Activated CD8-positive, alpha-beta T cell treated with anti-CD3 and anti-CD28 coated beads for 36 hours (primary cell): ENCODE measurements at regions not wholly inside any gene's neighbourhood (a gene's known extent, or its start where the extent isn't known, plus 50 kb on each side); places are given as distances from the start of the nearest gene placed in this dataset.

Source experiments
- ATAC-seq: fragments of 200-7000 bp; cut with Tn5 transposase; one replicate; pipeline ENCODE4 v1.10.0; 2021; ENCODE audit warnings: mild to moderate bottlenecking, moderate library complexity
- CTCF ChIA-PET: fragments of 350-600 bp; sonication (Branson Sonifier 250); formaldehyde crosslinking; loops from one replicate; lab custom pipeline; 2021; ENCODE audit warnings: antibody characterized with exemption; lab: Charles Lee
- POLR2A ChIA-PET: fragments of 350-600 bp; sonication (Branson Sonifier 250); formaldehyde crosslinking; loops from one replicate; lab custom pipeline; 2021; ENCODE audit warnings: antibody characterized with exemption; lab: Charles Lee
- DNase-seq: peaks from one replicate; pipeline ENCODE4 v3.0.0-alpha.2; 2020
- H3K27ac Mint-ChIP-seq: one replicate; pipeline ENCODE4 v1.8.0; 2021; ENCODE audit warnings: mild to moderate bottlenecking, mixed read lengths
- H3K27me3 Mint-ChIP-seq: one replicate; pipeline ENCODE4 v1.8.0; 2021; ENCODE audit warnings: mixed read lengths
- H3K36me3 Mint-ChIP-seq: one replicate; pipeline ENCODE4 v1.8.0; 2021; ENCODE audit warnings: low read depth, mixed read lengths
- H3K4me1 Mint-ChIP-seq: one replicate; pipeline ENCODE4 v1.8.0; 2021; ENCODE audit warnings: low read depth, mixed read lengths
- H3K4me3 Mint-ChIP-seq: one replicate; pipeline ENCODE4 v1.8.0; 2021; ENCODE audit warnings: mild to moderate bottlenecking, moderate library complexity, mixed read lengths
- H3K9me3 Mint-ChIP-seq: one replicate; pipeline ENCODE4 v1.8.0; 2021; ENCODE audit warnings: mixed read lengths
- intact Hi-C: fragments of 100-400 bp; cut with micrococcal nuclease; formaldehyde crosslinking; loops from one replicate; pipeline ENCODE4 v1.10.0; 2022
- TF ChIP-seq, protein P1 (sequence below): fragments of 200-600 bp; IDR thresholded peaks from one replicate; pipeline ENCODE4 v1.8.0; 2022; ENCODE audit warnings: antibody characterized with exemption, mild to moderate bottlenecking

DNA sequence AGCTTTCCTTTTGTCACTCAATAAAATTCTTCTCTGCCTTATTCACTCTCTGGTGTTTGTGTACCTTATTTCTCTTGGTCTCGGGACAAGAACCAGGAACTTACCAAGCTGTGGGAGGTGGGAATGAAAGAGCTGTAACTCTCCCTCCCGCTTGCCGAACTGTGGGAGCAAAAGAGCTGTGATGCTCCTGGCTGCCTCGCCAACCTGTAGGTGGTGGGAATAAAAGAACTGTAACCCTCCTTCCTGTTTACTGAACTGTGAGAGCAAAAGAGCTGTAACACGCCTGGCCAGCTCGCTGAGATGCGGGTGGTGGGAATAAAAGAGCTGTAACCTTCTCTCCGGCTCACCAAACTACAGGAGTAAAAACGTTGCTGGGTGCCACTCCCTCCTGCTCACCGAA is 314.1 kb upstream of the LRIG3 start:
- CTCF ChIA-PET: no interaction called here
- POLR2A ChIA-PET: no interaction called here
- Mint-ChIP-seq H3K4me3 (no peak overlapping the region), H3K27me3 (no peaks in the 10 kb centered on the region), H3K36me3 (no peaks in the 10 kb centered on the region), H3K9me3 (no peaks in the 10 kb centered on the region), H3K4me1 (no peaks in the 10 kb centered on the region), H3K27ac (no peak overlapping the region)
- no peak for ATAC-seq
- intact Hi-C loops: no loop called here
- no peak for DNase-seq
- TF ChIP-seq, protein P1, sequence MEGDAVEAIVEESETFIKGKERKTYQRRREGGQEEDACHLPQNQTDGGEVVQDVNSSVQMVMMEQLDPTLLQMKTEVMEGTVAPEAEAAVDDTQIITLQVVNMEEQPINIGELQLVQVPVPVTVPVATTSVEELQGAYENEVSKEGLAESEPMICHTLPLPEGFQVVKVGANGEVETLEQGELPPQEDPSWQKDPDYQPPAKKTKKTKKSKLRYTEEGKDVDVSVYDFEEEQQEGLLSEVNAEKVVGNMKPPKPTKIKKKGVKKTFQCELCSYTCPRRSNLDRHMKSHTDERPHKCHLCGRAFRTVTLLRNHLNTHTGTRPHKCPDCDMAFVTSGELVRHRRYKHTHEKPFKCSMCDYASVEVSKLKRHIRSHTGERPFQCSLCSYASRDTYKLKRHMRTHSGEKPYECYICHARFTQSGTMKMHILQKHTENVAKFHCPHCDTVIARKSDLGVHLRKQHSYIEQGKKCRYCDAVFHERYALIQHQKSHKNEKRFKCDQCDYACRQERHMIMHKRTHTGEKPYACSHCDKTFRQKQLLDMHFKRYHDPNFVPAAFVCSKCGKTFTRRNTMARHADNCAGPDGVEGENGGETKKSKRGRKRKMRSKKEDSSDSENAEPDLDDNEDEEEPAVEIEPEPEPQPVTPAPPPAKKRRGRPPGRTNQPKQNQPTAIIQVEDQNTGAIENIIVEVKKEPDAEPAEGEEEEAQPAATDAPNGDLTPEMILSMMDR: no peak

DNA sequence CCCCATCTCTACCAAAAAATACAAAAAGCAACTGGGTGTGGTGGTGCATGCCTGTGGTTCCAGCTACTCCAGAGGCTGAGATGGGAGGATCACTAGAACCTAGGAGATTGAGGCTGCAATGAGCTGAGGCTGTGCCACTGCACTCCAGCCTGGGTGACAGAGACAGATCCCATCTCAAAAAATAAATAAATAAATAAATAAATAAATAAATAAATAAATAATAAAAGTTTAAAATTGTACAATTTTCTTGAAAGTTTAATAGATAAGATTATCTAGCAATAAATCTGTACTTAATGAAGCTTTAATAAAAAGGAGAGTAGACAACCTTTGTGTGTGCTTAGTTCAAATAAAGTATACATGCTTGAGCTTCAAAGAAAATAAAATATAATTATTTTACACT is 310.0 kb upstream of the LRIG3 start:
- ChIA-PET POLR2A (no interaction called here), CTCF (no interaction called here)
- no peak for DNase-seq
- Mint-ChIP-seq H3K27me3 (no peaks in the 10 kb centered on the region), H3K27ac (no peak overlapping the region), H3K4me3 (no peak overlapping the region), H3K9me3 (no peaks in the 10 kb centered on the region), H3K4me1 (no peaks in the 10 kb centered on the region), H3K36me3 (no peaks in the 10 kb centered on the region)
- intact Hi-C loops: no loop called here
- ATAC-seq: no peak
- TF ChIP-seq, protein P1: no peak

DNA sequence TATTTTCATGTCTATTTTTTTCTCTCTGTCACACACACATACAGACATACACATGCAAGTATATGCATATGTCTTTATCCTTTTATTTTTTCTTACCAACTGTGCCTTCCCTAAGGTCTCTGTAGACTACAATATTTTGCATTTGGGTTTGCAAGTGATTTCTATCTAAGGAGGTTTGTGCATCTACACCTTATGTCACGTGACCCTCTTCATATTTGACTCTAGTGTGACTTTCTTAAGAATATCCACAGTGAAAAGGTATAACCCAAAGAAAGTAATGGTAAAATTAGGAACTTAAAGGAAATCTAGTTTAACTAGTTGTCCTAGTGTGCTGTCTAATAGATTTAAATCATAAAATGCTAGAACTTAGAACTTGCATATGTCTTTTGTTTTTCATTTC is 298.8 kb upstream of the LRIG3 start:
- DNase-seq (no peak), ATAC-seq (no peak)
- Mint-ChIP-seq H3K27me3 (no peaks in the 10 kb centered on the region), H3K4me1 (no peaks in the 10 kb centered on the region), H3K36me3 (no peaks in the 10 kb centered on the region), H3K4me3 (no peak overlapping the region), H3K27ac (no peak overlapping the region), H3K9me3 (peaks cover 3% of the 10 kb centered on the region)
- TF ChIP-seq, protein P1: no peak
- CTCF ChIA-PET: no interaction called here
- intact Hi-C loops: no loop called here
- POLR2A ChIA-PET: no interaction called here

DNA sequence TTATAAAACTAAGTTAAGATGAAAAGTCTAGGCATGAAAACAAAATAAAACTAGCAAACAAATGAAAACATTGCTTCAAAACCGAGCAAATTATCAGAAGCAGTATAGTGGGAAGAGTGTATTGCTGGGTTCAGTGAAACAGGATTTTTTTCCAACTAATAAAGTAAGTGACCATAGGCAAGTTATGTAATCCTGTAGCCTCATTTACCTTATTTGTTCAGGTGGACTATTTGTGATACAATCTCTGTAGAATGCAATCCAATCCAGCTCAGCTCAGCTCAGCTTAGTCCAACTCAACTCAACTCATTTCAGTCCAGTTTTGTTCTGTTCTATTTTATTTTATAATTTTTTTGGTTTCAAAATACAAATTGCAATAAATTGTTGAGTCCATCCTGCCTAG is 276.7 kb upstream of the LRIG3 start:
- Mint-ChIP-seq H3K4me3 (no peak overlapping the region), H3K9me3 (peaks cover 6% of the 10 kb centered on the region)

DNA sequence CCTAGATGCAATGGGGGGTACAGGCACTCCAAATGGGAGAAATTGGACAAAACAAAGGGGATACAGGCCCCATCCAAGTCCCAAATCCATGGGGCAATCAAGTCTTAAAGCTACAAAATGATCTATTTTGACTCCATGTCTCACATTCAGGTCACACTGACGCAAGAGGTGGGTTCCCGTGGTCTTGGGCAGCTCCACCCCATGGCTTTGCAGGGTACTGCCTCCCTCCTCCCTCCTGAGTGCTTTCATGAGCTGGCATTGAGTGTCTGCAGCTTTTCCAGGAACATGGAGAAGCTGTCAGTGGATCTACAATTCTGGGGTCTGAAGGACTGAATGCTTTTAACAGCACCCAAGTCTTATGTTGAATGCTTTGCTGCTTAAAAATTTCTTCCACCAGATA is 274.5 kb upstream of the LRIG3 start:
- ChIA-PET POLR2A (no interaction called here), CTCF (no interaction called here)
- no peak overlapping the region for H3K4me3 Mint-ChIP-seq
- no peaks in the 10 kb centered on the region for H3K36me3 Mint-ChIP-seq
- intact Hi-C loops: no loop called here
- no peak overlapping the region for H3K27ac Mint-ChIP-seq
- no peak for DNase-seq
- H3K4me1 Mint-ChIP-seq: no peaks in the 10 kb centered on the region
- H3K27me3 Mint-ChIP-seq: no peaks in the 10 kb centered on the region
- ATAC-seq: no peak
- TF ChIP-seq, protein P1: no peak
- H3K9me3 Mint-ChIP-seq: peaks cover 3% of the 10 kb centered on the region

More for the DNA sequence above, 276.7 kb upstream of the LRIG3 start:
- no peaks in the 10 kb centered on the region for H3K27me3 Mint-ChIP-seq
- ChIA-PET CTCF (no interaction called here), POLR2A (no interaction called here)
- H3K4me1 Mint-ChIP-seq: no peaks in the 10 kb centered on the region
- no peaks in the 10 kb centered on the region for H3K36me3 Mint-ChIP-seq
- H3K27ac Mint-ChIP-seq: no peak overlapping the region
- intact Hi-C loops: no loop called here
- ATAC-seq (no peak), DNase-seq (no peak)
- TF ChIP-seq, protein P1: no peak
